ENCODE measurements at regions not wholly inside any gene's neighbourhood (a gene's known extent, or its start where the extent isn't known, plus 50 kb on each side); places are given as distances from the start of the nearest gene placed in this dataset.

- Mint-ChIP-seq H3K27me3 (peaks cover 25 to 45% (median 41%) of the 10 kb centered on the region in 3 donors), H3K4me3 (no peak overlapping the region), H3K9me3 (no peaks in the 10 kb centered on the region), H3K4me1 (peaks cover 0 to 17% (median 10%) of the 10 kb centered on the region in 3 donors), H3K27ac (peak overlapping the region in 1 of 6 donors; percentile 60), H3K36me3 (peaks cover 11 to 15% of the 10 kb centered on the region in 2 donors)
- DNase-seq (no peak), ATAC-seq (ENCODE audit: low read depth in 2 of 2) (no peak)
Observed at GRCh38 chr2:217735034-217735433, 267.8 kb downstream of the TNS1 start.

GRCh38 chr2:217733461-217733860, 269.3 kb downstream of the TNS1 start:
- H3K4me3 Mint-ChIP-seq = no peak overlapping the region
- H3K9me3 Mint-ChIP-seq = no peaks in the 10 kb centered on the region
- DNase-seq = no peak
- no peak for ATAC-seq (ENCODE audit: low read depth in 2 of 2)
- H3K27ac Mint-ChIP-seq = no peak overlapping the region
- peaks cover 0 to 17% (median 10%) of the 10 kb centered on the region in 3 donors for H3K4me1 Mint-ChIP-seq
- H3K27me3 Mint-ChIP-seq = peaks cover 25 to 45% (median 41%) of the 10 kb centered on the region in 3 donors
- H3K36me3 Mint-ChIP-seq = peaks cover 11 to 15% of the 10 kb centered on the region in 2 donors

- no peak overlapping the region for H3K27ac Mint-ChIP-seq
- H3K9me3 Mint-ChIP-seq = no peaks in the 10 kb centered on the region
- H3K36me3 Mint-ChIP-seq = peaks cover 11 to 15% of the 10 kb centered on the region in 2 donors
- DNase-seq = no peak
- H3K4me1 Mint-ChIP-seq = peaks cover 0 to 17% (median 10%) of the 10 kb centered on the region in 3 donors
- peaks cover 25 to 45% (median 41%) of the 10 kb centered on the region in 3 donors for H3K27me3 Mint-ChIP-seq
- H3K4me3 Mint-ChIP-seq = no peak overlapping the region
- no peak for ATAC-seq (ENCODE audit: low read depth in 2 of 2)
Observed at GRCh38 chr2:217732992-217733391, 269.8 kb downstream of the TNS1 start.

GRCh38 chr2:217731805-217732204, 271.0 kb downstream of the TNS1 start:
- peaks cover 25 to 45% (median 41%) of the 10 kb centered on the region in 3 donors for H3K27me3 Mint-ChIP-seq
- H3K36me3 Mint-ChIP-seq = peaks cover 11 to 15% of the 10 kb centered on the region in 2 donors
- DNase-seq (no peak), ATAC-seq (ENCODE audit: low read depth in 2 of 2) (no peak)
- H3K4me1 Mint-ChIP-seq = peaks cover 0 to 10% (median 6%) of the 10 kb centered on the region in 3 donors
- H3K9me3 Mint-ChIP-seq = no peaks in the 10 kb centered on the region
- no peak overlapping the region for H3K27ac Mint-ChIP-seq
- no peak overlapping the region for H3K4me3 Mint-ChIP-seq

GRCh38 chr2:217729421-217730053, 273.3 kb downstream of the TNS1 start:
- DNase-seq (no peak), ATAC-seq (ENCODE audit: low read depth in 2 of 2) (no peak)
- no peak overlapping the region for H3K4me3 Mint-ChIP-seq
- H3K27ac Mint-ChIP-seq = no peak overlapping the region
- H3K9me3 Mint-ChIP-seq = no peaks in the 10 kb centered on the region
- H3K4me1 Mint-ChIP-seq = no peaks in the 10 kb centered on the region
- peaks cover 8 to 11% of the 10 kb centered on the region in 2 donors for H3K36me3 Mint-ChIP-seq
- peaks cover 19 to 40% (median 30%) of the 10 kb centered on the region in 3 donors for H3K27me3 Mint-ChIP-seq

- no peaks in the 10 kb centered on the region for H3K4me1 Mint-ChIP-seq
- H3K36me3 Mint-ChIP-seq = no peaks in the 10 kb centered on the region
- no peaks in the 10 kb centered on the region for H3K9me3 Mint-ChIP-seq
- no peak overlapping the region for H3K27ac Mint-ChIP-seq
- H3K4me3 Mint-ChIP-seq = no peak overlapping the region
- peaks cover 9 to 24% (median 12%) of the 10 kb centered on the region in 3 donors for H3K27me3 Mint-ChIP-seq
- no peak for DNase-seq
- ATAC-seq (ENCODE audit: low read depth in 2 of 2) = no peak
Observed at GRCh38 chr2:217727801-217728200, 275.0 kb downstream of the TNS1 start.

GRCh38 chr2:217725409-217725808, 277.4 kb downstream of the TNS1 start:
- Mint-ChIP-seq H3K9me3 (no peaks in the 10 kb centered on the region), H3K27ac (no peak overlapping the region), H3K36me3 (no peaks in the 10 kb centered on the region), H3K27me3 (peaks cover 0 to 5% (median 0%) of the 10 kb centered on the region in 3 donors), H3K4me3 (no peak overlapping the region), H3K4me1 (no peaks in the 10 kb centered on the region)
- DNase-seq (no peak), ATAC-seq (ENCODE audit: low read depth in 2 of 2) (no peak)

- ATAC-seq (ENCODE audit: low read depth in 2 of 2) = no peak
- no peak for DNase-seq
- H3K4me1 Mint-ChIP-seq = no peaks in the 10 kb centered on the region
- no peak overlapping the region for H3K4me3 Mint-ChIP-seq
- no peak overlapping the region for H3K27ac Mint-ChIP-seq
- H3K27me3 Mint-ChIP-seq = peaks cover 0 to 5% (median 4%) of the 10 kb centered on the region in 3 donors
- no peaks in the 10 kb centered on the region for H3K36me3 Mint-ChIP-seq
- no peaks in the 10 kb centered on the region for H3K9me3 Mint-ChIP-seq
Observed at GRCh38 chr2:217724471-217724870, 278.3 kb downstream of the TNS1 start.

GRCh38 chr2:217723981-217724380, 278.8 kb downstream of the TNS1 start:
- ATAC-seq (ENCODE audit: low read depth in 2 of 2) (no peak), DNase-seq (no peak)
- no peak overlapping the region for H3K4me3 Mint-ChIP-seq
- H3K4me1 Mint-ChIP-seq = peaks cover 0 to 3% (median 0%) of the 10 kb centered on the region in 3 donors
- H3K9me3 Mint-ChIP-seq = no peaks in the 10 kb centered on the region
- no peak overlapping the region for H3K27ac Mint-ChIP-seq
- H3K27me3 Mint-ChIP-seq = peaks cover 0 to 9% (median 4%) of the 10 kb centered on the region in 3 donors
- no peaks in the 10 kb centered on the region for H3K36me3 Mint-ChIP-seq

GRCh38 chr2:217722883-217723472, 279.8 kb downstream of the TNS1 start:
- ATAC-seq (ENCODE audit: low read depth in 2 of 2) = no peak
- H3K4me3 Mint-ChIP-seq = no peak overlapping the region
- H3K27me3 Mint-ChIP-seq = peaks cover 0 to 19% (median 10%) of the 10 kb centered on the region in 3 donors
- no peak overlapping the region for H3K27ac Mint-ChIP-seq
- H3K4me1 Mint-ChIP-seq = peaks cover 0 to 3% (median 0%) of the 10 kb centered on the region in 3 donors
- H3K36me3 Mint-ChIP-seq = no peaks in the 10 kb centered on the region
- no peak for DNase-seq
- no peaks in the 10 kb centered on the region for H3K9me3 Mint-ChIP-seq

- H3K36me3 Mint-ChIP-seq = no peaks in the 10 kb centered on the region
- peaks cover 0 to 3% (median 2%) of the 10 kb centered on the region in 3 donors for H3K4me1 Mint-ChIP-seq
- DNase-seq (no peak), ATAC-seq (ENCODE audit: low read depth in 2 of 2) (no peak)
- no peak overlapping the region for H3K27ac Mint-ChIP-seq
- no peaks in the 10 kb centered on the region for H3K9me3 Mint-ChIP-seq
- H3K27me3 Mint-ChIP-seq = peaks cover 0 to 53% (median 29%) of the 10 kb centered on the region in 3 donors
- H3K4me3 Mint-ChIP-seq = no peak overlapping the region
Observed at GRCh38 chr2:217717646-217718045, 285.1 kb downstream of the TNS1 start.

GRCh38 chr2:217715484-217715883, 287.3 kb downstream of the TNS1 start:
- H3K4me1 Mint-ChIP-seq = peaks cover 0 to 3% (median 2%) of the 10 kb centered on the region in 3 donors
- H3K4me3 Mint-ChIP-seq = no peak overlapping the region
- no peak for ATAC-seq (ENCODE audit: low read depth in 2 of 2)
- H3K36me3 Mint-ChIP-seq = no peaks in the 10 kb centered on the region
- no peak overlapping the region for H3K27ac Mint-ChIP-seq
- H3K27me3 Mint-ChIP-seq = peaks cover 5 to 67% (median 43%) of the 10 kb centered on the region in 3 donors
- no peak for DNase-seq
- H3K9me3 Mint-ChIP-seq = no peaks in the 10 kb centered on the region

- peak overlapping the region in 1 of 6 donors; percentile 3 for H3K27ac Mint-ChIP-seq
- no peaks in the 10 kb centered on the region for H3K36me3 Mint-ChIP-seq
- H3K4me1 Mint-ChIP-seq = peaks cover 0 to 2% (median 2%) of the 10 kb centered on the region in 3 donors
- no peak for ATAC-seq (ENCODE audit: low read depth in 2 of 2)
- no peaks in the 10 kb centered on the region for H3K9me3 Mint-ChIP-seq
- no peak for DNase-seq
- H3K27me3 Mint-ChIP-seq = peaks cover 11 to 69% (median 43%) of the 10 kb centered on the region in 3 donors
- no peak overlapping the region for H3K4me3 Mint-ChIP-seq
Observed at GRCh38 chr2:217714287-217714751, 288.5 kb downstream of the TNS1 start.
